GM19025 (cell line): ENCODE measurements at regions not wholly inside any gene's neighbourhood (a gene's known extent, or its start where the extent isn't known, plus 50 kb on each side); places are given as distances from the start of the nearest gene placed in this dataset.
"Not testable (repeated sequence)": the region's sequence is repeated elsewhere in the genome, so short reads cannot be mapped to it uniquely, and the experiment has no call there.

ENCODE experiments used
- ATAC-seq: cut with Tn5 transposase; IDR thresholded peaks from one replicate; pipeline ENCODE4 v1.9.1; 2021; ENCODE audit warnings: mild to moderate bottlenecking, low read depth, moderate library complexity; ENCODE audit not compliant: unreplicated experiment

DNA sequence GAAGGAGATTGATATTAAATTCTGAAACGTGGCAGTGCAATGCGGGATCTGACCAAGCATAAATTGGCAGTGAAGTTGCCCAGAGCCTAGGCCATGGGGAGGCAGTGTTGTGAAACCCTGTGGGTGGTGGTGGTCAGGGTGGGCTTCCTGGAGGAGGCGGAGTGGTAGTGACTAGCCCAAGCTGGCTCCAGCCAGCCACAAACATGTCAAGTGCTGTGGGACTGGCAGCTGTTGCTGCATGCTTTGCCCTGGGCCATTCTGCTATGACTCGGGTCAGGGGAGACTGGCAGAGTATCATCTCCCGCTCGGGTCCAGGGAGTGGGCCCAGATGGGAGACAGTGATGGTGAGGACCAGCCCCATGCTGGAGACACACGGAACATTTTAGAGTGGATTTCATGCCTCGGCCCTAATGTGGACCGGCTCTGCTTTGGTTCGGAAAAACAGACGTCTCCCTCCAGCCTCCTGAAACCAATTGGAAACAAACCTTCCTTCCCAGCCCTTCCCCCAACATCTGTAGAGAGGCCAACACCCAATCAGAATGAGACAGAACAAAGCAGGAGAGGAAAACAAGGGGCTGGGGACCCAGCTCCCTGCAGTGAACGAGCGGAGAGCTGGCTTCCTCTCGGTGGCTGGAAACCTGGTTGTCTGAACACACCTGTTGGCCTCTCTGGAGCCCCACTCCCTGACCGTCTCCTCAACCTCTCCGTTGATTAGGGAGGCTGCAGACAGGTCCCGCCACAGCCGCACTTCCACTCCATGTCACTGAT is 58.2 kb downstream of the TMEM270 start:
- no peak for ATAC-seq

- no peak for ATAC-seq
Measured at GRCh38 chr7:73919694-73920375, 58.9 kb downstream of the TMEM270 start.

- no peak for ATAC-seq
Measured at GRCh38 chr7:73920406-73921134, 59.6 kb downstream of the TMEM270 start.

DNA sequence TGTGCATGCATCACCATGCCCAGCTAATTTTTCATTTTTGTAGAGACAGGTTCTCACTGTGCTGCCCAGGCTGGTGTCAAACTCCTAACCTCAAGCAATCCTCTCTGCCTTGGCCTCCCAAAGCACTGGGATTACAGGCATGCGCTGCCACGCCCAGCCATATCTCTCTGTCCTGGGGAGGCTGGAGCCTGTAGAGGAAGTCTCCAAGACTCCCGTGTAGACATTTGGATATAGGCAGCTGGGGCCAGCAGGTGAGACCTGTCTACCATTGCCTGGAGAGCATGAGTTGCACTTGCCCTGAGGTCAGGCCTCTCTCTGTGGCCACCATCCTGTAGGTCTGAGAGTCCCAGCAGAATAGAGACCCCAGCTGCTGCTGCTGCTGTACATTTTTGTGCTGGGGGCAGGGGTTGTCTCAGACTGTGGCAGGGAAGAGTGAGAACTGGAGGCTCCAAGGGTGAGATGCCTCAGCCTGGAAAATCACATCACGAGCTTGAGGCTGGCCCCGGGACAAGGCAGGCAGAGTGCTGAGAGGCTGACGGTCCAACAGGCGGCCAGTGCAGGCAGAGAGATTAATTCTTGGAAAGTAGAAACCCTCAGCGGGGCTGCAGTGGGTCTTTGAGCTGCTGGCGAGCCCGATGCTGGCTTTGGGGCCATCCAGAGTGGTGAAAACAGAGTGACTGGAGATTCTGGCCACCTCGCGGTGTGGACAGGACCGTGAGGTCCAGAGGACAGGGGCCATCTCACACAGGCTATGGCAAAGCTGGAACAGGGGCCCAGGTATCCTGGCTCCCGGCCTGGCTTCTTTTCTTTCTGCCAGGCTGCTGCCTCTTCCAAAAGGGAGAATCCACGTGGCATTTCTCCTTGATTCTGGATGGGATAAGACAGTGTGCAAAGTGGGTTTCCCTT is 60.9 kb downstream of the TMEM270 start:
- no peak for ATAC-seq

- ATAC-seq: not testable (repeated sequence)
Measured at GRCh38 chr7:73928644-73929043, 67.7 kb downstream of the TMEM270 start.

GRCh38 chr7:73931502-73931901 is 70.5 kb downstream of the TMEM270 start:
- ATAC-seq: no peak

DNA sequence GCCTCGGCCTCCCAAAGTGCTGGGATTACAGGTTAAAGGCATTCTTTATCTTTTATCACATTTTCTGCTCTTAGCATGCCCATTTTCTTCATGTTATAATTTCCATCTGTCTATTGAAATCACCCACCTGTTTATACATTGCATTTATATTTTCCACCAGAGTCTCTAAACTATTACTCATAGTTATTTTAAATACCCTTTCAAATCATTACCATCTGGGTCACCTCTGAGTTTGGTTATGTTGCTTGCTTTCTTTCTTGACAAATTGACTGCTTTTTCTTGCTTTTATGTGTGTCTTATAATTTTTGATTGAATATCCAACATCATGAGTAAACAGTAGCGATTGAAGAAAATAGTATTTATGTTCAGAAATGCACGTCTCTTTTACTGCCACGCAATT is 71.4 kb downstream of the TMEM270 start:
- no peak for ATAC-seq

- ATAC-seq: no peak
Measured at GRCh38 chr7:73933091-73933490, 72.1 kb downstream of the TMEM270 start.

- no peak for ATAC-seq
Measured at GRCh38 chr7:73936967-73937366, 76.0 kb downstream of the TMEM270 start.

- ATAC-seq: not testable (repeated sequence)
Measured at GRCh38 chr7:73937650-73938049, 76.7 kb downstream of the TMEM270 start.

- no peak for ATAC-seq
Measured at GRCh38 chr7:73939528-73939927, 78.6 kb downstream of the TMEM270 start.

DNA sequence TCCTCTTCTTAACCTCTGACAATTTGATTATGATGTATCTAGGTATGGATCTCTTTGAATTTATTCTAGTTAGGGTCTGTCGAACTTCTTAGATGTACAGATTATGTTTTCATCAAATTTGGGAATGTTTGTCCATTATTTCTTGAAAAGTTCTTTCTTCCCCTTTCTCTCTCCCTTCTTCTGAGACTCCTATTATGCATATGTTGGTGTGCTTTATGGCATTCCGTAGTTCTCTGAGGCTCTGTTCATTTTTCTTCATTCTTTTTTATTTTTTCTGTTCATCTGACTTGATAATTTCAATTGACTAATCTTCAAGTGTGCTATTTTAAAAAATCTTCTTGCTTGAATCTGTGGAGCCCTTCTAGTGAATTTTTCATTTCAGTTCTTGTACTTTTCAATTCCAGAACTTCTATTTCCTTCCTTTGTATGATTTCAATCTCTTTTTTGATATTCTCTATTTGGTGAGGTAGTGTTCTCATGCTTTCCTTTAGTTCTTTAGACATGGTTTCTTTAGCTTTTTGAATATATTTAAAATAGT is 79.8 kb downstream of the TMEM270 start:
- no peak for ATAC-seq

DNA sequence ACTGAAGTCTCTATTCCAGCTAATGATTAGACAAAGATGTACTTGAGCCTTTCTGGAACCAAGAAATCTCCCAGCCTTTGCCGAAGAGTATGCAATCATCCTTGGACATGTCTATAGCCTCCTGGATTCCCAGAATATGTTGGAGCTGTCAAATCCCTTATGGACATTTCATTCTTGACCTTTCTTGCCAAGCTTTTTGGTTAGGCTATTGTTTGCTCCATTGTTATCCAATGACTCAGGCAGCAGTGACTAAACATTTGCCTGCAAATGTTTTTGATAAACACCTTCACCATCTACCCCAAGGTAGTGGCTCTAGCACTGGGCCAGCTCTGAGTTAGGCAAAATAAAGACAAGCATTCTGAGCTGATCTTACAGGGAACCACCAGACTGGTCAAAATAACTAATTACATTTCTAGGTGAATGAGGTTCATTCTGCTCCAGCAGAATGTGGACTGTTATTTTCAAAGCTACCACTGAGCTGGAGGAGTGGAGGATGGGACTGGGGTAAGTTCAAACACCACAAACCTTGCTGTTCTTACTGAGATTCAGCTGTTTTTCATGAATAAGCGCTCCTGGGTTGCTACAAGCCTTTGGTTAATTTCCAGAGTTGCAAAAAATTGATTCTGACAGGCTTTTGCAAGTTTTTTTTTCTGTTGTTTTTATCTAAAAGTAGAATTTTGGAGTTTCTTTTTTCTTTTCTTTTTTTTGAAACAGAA is 81.0 kb downstream of the TMEM270 start:
- no peak for ATAC-seq

DNA sequence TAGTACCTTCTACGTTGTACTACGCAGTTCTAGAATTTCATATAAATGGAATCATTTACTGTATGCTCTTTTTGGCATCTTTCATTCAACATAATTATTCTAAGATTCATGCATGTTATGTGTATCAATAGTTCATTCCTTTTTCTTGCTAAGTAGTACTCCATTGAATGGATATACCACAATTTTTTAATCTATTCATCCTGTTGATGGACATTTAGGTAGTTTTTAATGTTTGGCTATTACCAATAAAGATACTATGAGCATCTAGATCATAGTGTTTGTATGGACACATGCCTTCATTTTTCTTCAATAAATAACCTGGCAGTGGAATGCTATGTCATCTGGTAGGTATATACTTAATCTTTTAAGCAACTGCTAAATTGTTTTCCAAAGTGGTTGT is 83.0 kb upstream of the ELN start:
- ATAC-seq: no peak

DNA sequence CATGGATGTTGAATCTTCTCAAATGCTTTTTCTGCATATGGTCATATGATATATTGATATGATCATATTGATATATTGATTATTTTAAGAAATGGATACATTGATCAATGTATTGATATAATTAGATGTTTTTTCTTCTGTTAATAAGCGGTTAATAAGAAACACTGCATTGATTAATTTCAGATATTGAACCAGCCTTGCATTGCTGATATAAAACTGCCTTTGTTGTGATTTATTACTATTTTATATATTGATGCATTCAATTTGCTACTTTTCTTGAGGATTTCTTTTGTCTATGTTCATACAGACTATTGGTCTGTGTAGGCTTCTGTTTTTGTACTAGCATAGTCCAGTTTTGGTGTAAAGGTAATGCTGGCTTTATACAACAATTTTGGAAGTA is 79.7 kb upstream of the ELN start:
- no peak for ATAC-seq

GRCh38 chr7:73952266-73952665 is 75.7 kb upstream of the ELN start:
- ATAC-seq: no peak

DNA sequence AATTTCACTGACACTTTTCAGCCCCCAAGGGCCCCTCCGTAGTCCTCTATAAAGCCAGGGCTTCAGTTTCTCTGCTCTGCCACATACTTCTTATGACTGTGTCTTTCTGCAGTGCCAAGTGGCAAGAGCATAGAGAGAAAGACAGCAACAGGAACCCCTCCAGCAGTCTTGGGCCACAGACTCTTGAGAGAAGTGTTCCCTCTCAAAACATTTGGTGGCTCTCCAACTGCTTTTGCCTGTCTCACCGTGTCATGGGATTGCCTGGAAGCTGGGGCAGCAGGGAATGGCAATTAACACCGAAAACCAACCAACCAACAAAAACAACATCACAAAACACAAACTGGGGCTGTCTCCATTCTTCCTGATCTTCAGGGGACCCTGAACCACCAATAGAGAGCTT is 73.8 kb upstream of the ELN start:
- ATAC-seq: no peak

DNA sequence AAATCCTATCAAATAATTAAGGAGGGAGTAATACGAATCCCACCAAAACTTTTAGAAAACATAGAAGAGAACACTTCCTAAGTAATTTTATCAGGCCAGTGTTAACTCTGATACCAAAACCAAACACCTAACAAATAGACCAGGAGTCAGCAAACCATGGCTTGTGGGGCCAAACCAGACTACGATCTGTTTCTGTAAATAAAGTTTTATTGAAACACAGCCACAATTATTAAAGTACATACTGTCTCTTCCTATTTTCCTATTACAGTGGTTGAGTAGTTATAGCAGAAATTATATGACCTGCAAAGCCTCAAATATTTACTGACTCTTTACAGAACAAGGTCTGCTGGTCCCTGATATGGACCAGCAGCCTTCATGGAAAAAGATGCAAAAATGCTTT is 73.1 kb upstream of the ELN start:
- no peak for ATAC-seq

DNA sequence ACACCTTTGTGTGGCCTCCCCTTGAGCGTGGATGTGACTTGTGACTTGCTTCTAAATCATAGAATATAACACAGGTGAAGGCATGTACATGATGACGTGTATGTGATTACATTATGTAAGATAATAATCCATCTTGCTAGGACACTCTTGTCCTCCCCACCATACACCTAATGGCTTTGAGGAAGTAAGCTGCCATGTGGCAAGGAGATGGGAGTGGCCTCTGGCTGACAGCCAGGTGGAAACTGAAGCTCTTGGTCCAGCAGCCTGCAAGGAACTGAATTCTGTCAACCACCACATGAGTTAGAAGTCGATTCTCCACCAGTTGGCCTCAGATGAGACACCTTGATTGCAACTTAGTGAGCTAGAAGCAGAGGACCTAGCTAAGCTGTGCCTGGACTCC is 67.4 kb upstream of the ELN start:
- no peak for ATAC-seq

GRCh38 chr7:73961991-73962390 is 66.0 kb upstream of the ELN start:
- ATAC-seq: not testable (repeated sequence)
